ENCODE measurements at regions not wholly inside any gene's neighbourhood (a gene's known extent, or its start where the extent isn't known, plus 50 kb on each side); places are given as distances from the start of the nearest gene placed in this dataset.

DNA sequence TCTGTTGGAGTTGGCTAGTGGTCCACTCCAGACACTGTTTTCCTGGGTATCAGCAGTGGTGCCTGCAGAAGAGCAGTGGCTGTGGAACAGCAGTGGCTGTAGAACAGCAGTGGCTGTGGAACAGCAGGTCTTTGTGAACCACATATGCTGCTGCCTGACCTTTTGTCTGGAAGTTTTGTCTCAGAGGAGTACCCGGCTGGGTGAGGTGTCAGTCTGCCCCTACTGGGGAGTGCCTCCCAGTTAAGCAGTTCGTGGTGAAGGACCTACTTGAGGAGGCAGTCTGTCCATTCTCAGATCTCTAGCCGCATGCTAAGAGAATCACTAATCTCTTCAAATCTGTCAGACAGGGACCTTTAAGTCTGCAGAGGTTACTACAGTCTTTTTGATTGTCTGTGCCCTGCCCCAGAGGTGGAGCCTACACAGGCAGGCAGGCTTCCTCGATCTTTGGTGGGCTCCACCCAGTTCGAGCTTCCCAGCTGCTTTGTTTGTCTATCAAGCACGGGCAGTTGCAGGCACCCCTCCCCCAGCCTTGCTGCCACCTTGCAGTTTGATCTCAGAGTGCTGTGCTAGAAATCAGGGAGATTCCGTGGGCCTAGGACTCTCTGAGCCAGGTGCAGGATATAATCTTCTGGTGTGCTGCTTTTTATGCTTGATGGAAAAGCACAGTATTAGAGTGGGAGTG, 89.1 kb upstream of the TRIM48 start:
- no peaks in the 10 kb centered on the region for H3K36me3 ChIP-seq
- peaks cover 4 to 86% (median 67%) of the 10 kb centered on the region in 4 donors for H3K9me3 ChIP-seq
- WGBS, 5 donors = 44 to 60% (median 54%) methylated on average over 6 to 7 of the region's 7 CpGs
- H3K27me3 ChIP-seq = no peaks in the 10 kb centered on the region
- H3K4me1 ChIP-seq = no peaks in the 10 kb centered on the region
- H3K4me3 ChIP-seq = no peak overlapping the region
- no peak for DNase-seq
- intact Hi-C loops (cut with DNase I; ENCODE audit: low total_unique reads) = no loop called here
- H3K27ac ChIP-seq = no peak overlapping the region
- TF ChIP-seq, protein P1, sequence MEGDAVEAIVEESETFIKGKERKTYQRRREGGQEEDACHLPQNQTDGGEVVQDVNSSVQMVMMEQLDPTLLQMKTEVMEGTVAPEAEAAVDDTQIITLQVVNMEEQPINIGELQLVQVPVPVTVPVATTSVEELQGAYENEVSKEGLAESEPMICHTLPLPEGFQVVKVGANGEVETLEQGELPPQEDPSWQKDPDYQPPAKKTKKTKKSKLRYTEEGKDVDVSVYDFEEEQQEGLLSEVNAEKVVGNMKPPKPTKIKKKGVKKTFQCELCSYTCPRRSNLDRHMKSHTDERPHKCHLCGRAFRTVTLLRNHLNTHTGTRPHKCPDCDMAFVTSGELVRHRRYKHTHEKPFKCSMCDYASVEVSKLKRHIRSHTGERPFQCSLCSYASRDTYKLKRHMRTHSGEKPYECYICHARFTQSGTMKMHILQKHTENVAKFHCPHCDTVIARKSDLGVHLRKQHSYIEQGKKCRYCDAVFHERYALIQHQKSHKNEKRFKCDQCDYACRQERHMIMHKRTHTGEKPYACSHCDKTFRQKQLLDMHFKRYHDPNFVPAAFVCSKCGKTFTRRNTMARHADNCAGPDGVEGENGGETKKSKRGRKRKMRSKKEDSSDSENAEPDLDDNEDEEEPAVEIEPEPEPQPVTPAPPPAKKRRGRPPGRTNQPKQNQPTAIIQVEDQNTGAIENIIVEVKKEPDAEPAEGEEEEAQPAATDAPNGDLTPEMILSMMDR (IDR thresholded peaks at IDR 0.05) = no peak
- TF ChIP-seq POLR2A (IDR thresholded peaks at IDR 0.05) (no peak), EP300 (IDR thresholded peaks at IDR 0.05) (no peak)
